ENCODE measurements at regions not wholly inside any gene's neighbourhood (a gene's known extent, or its start where the extent isn't known, plus 50 kb on each side); places are given as distances from the start of the nearest gene placed in this dataset.
"Not testable (repeated sequence)": the region's sequence is repeated elsewhere in the genome, so short reads cannot be mapped to it uniquely, and the experiment has no call there.

- DNase-seq = no peak
These were observed 64.8 kb upstream of the SLC1A4 start for GRCh38 chr2:64924170-64924934.

DNA sequence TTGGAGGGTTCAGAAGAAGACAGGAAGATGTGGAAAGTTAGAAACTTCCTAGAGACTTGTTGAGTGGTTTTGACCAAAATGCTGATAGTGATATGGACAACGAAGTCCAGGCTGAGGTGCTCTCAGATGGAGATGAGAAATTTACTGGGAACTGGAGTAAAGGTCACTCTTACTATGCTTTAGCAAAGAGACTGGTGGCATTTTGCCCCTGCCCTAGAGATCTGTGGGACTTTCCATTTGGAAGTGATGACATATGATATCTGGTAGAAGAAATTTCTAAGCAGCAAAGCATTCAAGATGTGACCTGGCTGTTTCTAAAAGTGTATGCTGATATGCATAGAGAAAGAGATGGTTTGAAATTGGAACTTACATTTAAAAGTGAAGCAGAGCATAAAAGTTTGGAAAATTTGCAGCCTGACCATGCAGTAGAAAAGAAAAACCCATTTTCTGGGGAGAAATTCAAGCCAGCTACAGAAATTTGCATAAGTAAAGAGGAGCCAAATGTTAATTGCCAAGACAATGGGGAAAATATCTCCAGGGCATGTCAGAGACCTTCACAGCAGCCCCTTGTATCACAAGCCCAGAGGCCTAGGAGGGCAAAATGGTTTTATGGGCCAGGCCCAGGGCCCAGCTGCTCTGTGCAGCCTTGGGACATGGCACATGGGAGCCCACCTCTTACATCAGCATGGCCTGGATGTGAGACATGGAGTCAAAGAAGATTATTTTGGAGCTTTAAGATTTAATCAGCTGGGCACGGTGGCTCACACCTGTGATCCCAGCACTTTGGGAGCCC is 63.1 kb upstream of the SLC1A4 start:
- not testable (repeated sequence) for DNase-seq

DNA sequence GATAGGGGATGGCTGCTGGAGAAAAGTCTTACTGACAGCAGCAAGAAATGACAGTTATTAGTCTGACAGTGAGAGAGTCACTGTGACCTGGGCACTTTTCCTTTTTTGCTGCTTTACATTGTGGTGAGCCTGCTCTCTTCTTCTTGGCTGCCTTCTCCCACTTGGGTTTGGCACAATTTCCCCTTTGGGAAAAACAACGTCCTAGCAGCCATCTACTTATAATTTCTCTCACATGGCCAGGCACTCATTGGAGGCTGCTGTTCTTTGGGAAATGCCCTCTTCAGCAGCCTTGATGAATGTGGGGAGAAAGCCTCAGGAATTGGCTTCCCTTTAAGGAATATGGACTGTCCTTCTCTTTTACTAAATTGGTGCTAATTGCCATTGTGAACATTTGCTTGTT is 60.4 kb upstream of the SLC1A4 start:
- no peak for DNase-seq

- DNase-seq = no peak
These were observed 59.9 kb upstream of the SLC1A4 start for GRCh38 chr2:64929333-64929732.

DNA sequence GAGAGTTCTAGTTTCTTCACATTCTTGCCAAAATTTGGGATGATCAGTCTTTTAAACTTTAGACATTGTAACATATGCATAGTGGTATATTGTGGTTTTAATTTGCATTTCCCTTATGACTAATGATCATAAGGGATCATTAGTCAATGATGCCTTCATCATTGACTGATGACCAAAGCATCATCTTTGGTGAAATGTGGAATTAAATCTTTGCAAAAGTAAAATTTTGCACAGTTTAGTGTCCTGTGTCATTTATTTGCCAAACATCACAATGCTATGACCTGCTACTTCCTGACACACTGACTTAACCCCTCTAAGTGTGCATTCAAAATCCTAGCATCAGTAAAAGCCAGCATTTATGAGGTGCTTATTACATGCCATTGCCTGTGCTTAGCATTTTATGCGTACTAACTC is 58.9 kb upstream of the SLC1A4 start:
- no peak for DNase-seq

GRCh38 chr2:64931246-64932115 is 57.7 kb upstream of the SLC1A4 start:
- no peak for DNase-seq

DNA sequence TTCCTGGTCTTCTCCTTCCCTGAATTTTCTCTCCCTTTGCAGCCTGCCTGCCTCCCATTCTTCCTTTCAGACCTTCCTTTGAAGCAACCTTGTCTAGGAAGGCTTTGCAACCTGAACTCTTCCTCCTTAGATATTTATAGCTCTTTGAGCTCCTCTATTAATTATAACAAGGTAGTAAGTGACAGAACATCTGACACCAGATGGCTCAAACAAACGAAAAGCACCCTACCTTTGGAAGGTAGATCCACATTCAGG is 57.2 kb upstream of the SLC1A4 start:
- DNase-seq = no peak

- no peak for DNase-seq
These were observed 56.6 kb upstream of the SLC1A4 start for GRCh38 chr2:64932371-64933216.

GRCh38 chr2:64934530-64934929 is 54.7 kb upstream of the SLC1A4 start:
- DNase-seq = no peak

DNA sequence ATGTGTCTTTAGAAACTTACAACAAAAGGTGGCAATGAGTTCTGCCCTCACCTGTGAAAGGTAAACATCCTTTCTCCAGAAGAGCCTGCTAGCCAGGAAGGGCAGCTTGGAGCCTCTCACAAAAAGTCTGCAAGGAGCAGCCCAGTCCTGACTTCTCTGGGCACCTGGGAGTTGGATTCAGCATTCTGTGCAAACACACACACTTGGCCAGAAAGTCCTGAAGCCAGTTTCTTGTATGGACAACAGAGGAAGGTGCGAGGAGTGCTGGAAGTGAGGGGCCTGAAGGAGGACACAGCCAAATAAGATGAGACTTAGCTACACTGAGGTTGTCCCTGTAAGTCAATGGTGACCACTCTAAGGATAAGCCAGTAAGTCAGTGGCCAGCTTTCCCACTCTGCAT is 52.4 kb upstream of the SLC1A4 start:
- no peak for DNase-seq

DNA sequence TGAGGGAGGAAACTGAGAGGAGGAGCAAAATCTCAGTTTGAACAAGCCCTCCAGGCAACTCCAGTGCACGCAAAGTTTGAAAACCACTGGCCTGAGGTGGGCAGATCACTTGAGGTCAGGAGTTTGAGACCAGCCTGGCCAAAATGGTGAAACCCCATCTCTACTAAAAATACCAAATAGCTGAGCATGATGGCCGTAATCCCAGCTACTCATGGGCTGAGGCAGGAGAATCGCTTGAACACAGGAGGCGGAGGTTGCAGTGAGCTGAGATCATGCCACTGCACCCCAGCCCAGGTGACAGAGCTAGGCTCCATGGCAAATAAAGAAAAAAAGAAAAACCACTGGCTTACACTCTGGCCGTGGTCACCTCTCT is 51.9 kb upstream of the SLC1A4 start:
- not testable (repeated sequence) for DNase-seq

DNA sequence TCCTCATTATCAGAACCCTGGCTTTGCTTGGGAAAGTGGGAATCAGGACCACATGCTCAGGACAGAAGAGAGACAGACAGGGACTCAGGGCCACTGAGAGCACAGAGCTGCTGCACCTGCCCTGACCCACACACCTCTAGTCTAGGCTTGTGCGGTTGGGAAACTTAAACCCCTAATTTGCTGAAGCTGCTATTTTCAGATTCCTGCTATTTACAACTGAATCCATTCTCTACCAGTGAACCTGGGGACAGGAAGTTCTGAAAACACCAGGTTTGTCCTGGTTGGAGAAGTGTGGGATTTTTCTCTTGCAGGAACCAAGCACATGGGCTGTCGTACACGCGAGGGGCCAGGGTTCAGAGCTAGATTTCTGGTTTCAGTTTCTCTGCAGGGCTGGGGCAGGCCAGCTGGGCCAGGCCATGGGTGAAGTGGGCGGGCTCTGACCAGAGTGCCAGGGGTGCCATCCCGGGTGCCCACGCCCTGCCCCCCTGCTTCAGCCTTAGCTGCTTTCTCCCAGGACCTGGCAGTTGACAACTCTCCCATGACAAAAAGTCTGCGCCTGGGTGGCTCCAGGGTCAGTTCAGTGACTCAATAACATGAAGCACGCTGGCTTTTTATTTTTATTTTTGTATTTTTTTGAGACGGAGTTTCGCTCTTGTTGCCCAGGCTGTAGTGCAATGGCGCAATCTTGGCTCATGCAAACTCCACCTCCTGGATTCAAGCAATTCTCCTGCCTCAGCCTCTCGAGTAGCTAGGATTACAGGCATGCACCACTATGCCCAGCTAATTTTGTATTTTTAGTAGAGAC is 51.3 kb upstream of the SLC1A4 start:
- no peak for DNase-seq

- no peak for DNase-seq
These were observed 50.5 kb upstream of the SLC1A4 start for GRCh38 chr2:64938607-64939285.

GRCh38 chr2:64939332-64939917 is 49.8 kb upstream of the SLC1A4 start:
- no peak for DNase-seq
